ENCODE measurements at regions not wholly inside any gene's neighbourhood (a gene's known extent, or its start where the extent isn't known, plus 50 kb on each side); places are given as distances from the start of the nearest gene placed in this dataset.

DNA sequence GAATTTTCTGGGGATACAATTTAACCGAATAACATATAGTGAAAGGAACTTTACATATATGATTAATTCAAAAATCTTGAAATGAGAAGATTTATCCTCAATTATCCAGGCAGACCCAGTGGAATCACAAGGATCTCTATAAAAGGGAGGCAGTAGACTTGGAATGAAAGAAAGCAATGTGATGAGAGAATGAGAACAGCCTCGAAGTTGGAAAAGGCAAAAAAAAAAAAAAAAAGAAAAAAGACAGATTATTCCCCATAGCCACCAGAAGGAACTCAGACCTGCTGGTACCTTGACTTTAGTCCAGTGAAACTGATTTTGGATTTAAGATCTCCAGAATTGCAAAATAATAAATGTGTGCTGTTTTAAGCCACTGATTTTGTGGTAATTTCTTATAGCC, 416.3 kb upstream of the OR4E1 start (continued):
- TF ChIP-seq, protein P1, sequence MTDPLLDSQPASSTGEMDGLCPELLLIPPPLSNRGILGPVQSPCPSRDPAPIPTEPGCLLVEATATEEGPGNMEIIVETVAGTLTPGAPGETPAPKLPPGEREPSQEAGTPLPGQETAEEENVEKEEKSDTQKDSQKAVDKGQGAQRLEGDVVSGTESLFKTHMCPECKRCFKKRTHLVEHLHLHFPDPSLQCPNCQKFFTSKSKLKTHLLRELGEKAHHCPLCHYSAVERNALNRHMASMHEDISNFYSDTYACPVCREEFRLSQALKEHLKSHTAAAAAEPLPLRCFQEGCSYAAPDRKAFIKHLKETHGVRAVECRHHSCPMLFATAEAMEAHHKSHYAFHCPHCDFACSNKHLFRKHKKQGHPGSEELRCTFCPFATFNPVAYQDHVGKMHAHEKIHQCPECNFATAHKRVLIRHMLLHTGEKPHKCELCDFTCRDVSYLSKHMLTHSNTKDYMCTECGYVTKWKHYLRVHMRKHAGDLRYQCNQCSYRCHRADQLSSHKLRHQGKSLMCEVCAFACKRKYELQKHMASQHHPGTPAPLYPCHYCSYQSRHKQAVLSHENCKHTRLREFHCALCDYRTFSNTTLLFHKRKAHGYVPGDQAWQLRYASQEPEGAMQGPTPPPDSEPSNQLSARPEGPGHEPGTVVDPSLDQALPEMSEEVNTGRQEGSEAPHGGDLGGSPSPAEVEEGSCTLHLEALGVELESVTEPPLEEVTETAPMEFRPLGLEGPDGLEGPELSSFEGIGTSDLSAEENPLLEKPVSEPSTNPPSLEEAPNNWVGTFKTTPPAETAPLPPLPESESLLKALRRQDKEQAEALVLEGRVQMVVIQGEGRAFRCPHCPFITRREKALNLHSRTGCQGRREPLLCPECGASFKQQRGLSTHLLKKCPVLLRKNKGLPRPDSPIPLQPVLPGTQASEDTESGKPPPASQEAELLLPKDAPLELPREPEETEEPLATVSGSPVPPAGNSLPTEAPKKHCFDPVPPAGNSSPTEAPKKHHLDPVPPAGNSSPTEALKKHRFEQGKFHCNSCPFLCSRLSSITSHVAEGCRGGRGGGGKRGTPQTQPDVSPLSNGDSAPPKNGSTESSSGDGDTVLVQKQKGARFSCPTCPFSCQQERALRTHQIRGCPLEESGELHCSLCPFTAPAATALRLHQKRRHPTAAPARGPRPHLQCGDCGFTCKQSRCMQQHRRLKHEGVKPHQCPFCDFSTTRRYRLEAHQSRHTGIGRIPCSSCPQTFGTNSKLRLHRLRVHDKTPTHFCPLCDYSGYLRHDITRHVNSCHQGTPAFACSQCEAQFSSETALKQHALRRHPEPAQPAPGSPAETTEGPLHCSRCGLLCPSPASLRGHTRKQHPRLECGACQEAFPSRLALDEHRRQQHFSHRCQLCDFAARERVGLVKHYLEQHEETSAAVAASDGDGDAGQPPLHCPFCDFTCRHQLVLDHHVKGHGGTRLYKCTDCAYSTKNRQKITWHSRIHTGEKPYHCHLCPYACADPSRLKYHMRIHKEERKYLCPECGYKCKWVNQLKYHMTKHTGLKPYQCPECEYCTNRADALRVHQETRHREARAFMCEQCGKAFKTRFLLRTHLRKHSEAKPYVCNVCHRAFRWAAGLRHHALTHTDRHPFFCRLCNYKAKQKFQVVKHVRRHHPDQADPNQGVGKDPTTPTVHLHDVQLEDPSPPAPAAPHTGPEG (CRISPR knock-in tag; IDR thresholded peaks at IDR 0.05): no peak
- TF ChIP-seq ZFYVE20 (CRISPR knock-in tag; IDR thresholded peaks at IDR 0.05; ENCODE audit: borderline replicate concordance, low read depth) (no peak), SMAD3 (CRISPR knock-in tag; IDR thresholded peaks at IDR 0.05) (no peak), MYC (CRISPR knock-in tag; IDR thresholded peaks at IDR 0.05; ENCODE audit: borderline replicate concordance) (no peak), CEBPB (IDR thresholded peaks at IDR 0.05; ENCODE audit: borderline replicate concordance, low read depth, low read length) (no peak), NFE2L1 (CRISPR knock-in tag; IDR thresholded peaks at IDR 0.05; ENCODE audit: borderline replicate concordance) (no peak), TBL1XR1 (IDR thresholded peaks at IDR 0.05; ENCODE audit: borderline replicate concordance, low read length, partially characterized antibody) (no peak), FOSL2 (CRISPR knock-in tag; IDR thresholded peaks at IDR 0.05) (no peak), ZNF607 (CRISPR knock-in tag; IDR thresholded peaks at IDR 0.05; ENCODE audit: borderline replicate concordance) (no peak), ZNF558 (CRISPR knock-in tag; IDR thresholded peaks at IDR 0.05; ENCODE audit: borderline replicate concordance) (no peak)
- TF ChIP-seq, protein P2, sequence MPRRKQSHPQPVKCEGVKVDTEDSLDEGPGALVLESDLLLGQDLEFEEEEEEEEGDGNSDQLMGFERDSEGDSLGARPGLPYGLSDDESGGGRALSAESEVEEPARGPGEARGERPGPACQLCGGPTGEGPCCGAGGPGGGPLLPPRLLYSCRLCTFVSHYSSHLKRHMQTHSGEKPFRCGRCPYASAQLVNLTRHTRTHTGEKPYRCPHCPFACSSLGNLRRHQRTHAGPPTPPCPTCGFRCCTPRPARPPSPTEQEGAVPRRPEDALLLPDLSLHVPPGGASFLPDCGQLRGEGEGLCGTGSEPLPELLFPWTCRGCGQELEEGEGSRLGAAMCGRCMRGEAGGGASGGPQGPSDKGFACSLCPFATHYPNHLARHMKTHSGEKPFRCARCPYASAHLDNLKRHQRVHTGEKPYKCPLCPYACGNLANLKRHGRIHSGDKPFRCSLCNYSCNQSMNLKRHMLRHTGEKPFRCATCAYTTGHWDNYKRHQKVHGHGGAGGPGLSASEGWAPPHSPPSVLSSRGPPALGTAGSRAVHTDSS (CRISPR knock-in tag; conservative IDR thresholded peaks at IDR 0.05): no peak
- TF ChIP-seq, protein P3, sequence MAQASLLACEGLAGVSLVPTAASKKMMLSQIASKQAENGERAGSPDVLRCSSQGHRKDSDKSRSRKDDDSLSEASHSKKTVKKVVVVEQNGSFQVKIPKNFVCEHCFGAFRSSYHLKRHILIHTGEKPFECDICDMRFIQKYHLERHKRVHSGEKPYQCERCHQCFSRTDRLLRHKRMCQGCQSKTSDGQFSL (CRISPR knock-in tag; IDR thresholded peaks at IDR 0.05): no peak

All from HepG2 (cell line).